ENCODE measurements at regions not wholly inside any gene's neighbourhood (a gene's known extent, or its start where the extent isn't known, plus 50 kb on each side); places are given as distances from the start of the nearest gene placed in this dataset.

GRCh38 chr10:3886191-3886590, 101.2 kb upstream of the KLF6 start:
- Histone ChIP-seq H3K4me1 (ENCODE audit: insufficient read depth) (peaks cover 1% of the 10 kb centered on the region), H3K27me3 (no peaks in the 10 kb centered on the region), H3K9me3 (no peaks in the 10 kb centered on the region), H3K4me3 (no peak overlapping the region), H3K36me3 (no peaks in the 10 kb centered on the region), H3K27ac (peak overlapping the region in 1 of 2 donors; percentile 55)
- 14 to 28% (median 20%) methylated on average over 14 of the region's 14 CpGs for WGBS, 3 donors
- intact Hi-C loops (cut with DNase I): loop anchor here in 1 of 4 donors (10.0 kb wide), 1 partner anchor 179 kb away; no protein-coding TSS in a partner anchor
- peak; percentile 23 to 66 (median 58) for DNase-seq
- no peak for TF ChIP-seq EP300 (IDR thresholded peaks at IDR 0.05)
- TF ChIP-seq POLR2A (IDR thresholded peaks at IDR 0.05): no peak
- TF ChIP-seq, protein P1, sequence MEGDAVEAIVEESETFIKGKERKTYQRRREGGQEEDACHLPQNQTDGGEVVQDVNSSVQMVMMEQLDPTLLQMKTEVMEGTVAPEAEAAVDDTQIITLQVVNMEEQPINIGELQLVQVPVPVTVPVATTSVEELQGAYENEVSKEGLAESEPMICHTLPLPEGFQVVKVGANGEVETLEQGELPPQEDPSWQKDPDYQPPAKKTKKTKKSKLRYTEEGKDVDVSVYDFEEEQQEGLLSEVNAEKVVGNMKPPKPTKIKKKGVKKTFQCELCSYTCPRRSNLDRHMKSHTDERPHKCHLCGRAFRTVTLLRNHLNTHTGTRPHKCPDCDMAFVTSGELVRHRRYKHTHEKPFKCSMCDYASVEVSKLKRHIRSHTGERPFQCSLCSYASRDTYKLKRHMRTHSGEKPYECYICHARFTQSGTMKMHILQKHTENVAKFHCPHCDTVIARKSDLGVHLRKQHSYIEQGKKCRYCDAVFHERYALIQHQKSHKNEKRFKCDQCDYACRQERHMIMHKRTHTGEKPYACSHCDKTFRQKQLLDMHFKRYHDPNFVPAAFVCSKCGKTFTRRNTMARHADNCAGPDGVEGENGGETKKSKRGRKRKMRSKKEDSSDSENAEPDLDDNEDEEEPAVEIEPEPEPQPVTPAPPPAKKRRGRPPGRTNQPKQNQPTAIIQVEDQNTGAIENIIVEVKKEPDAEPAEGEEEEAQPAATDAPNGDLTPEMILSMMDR (IDR thresholded peaks at IDR 0.05): no peak

GRCh38 chr10:3882855-3883254, 97.8 kb upstream of the KLF6 start:
- no peak for DNase-seq
- no peak for TF ChIP-seq POLR2A (IDR thresholded peaks at IDR 0.05)
- no peak overlapping the region for H3K4me3 ChIP-seq
- WGBS, 3 donors: 91 to 97% (median 95%) methylated on average over 4 of the region's 4 CpGs
- H3K27me3 ChIP-seq: no peaks in the 10 kb centered on the region
- intact Hi-C loops (cut with DNase I): loop anchor here in 1 of 4 donors (10.0 kb wide), 1 partner anchor 182 kb away; no protein-coding TSS in a partner anchor
- H3K27ac ChIP-seq: no peak overlapping the region
- H3K4me1 ChIP-seq (ENCODE audit: insufficient read depth): peaks cover 1% of the 10 kb centered on the region
- no peaks in the 10 kb centered on the region for H3K9me3 ChIP-seq
- H3K36me3 ChIP-seq: no peaks in the 10 kb centered on the region

DNA sequence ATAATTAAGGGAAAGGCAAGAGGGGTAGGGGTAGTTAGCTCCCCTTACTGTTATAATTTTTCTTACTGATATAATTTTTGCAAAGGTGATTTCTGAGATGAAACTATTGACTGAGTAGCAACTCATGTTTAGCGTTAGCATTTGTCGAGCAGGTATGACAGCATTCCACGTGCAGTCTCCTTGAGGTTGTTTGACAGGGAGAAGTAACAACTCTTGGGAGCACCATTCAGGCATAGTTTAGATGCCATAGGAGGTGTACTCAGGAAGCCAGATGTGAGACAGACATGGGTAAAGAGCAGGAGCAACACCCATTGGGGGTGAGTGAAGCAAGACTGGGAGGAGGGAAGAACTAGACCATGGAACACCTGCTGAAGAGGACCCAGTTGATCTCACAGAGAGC, 96.6 kb upstream of the KLF6 start:
- H3K9me3 ChIP-seq: no peaks in the 10 kb centered on the region
- no peak for TF ChIP-seq EP300 (IDR thresholded peaks at IDR 0.05)
- H3K27me3 ChIP-seq: no peaks in the 10 kb centered on the region
- no peak for DNase-seq
- H3K4me3 ChIP-seq: no peak overlapping the region
- H3K4me1 ChIP-seq (ENCODE audit: insufficient read depth): peaks cover 1% of the 10 kb centered on the region
- intact Hi-C loops (cut with DNase I): loop anchor here in 1 of 4 donors (10.0 kb wide), 1 partner anchor 183 kb away; no protein-coding TSS in a partner anchor
- H3K27ac ChIP-seq: no peak overlapping the region
- no peaks in the 10 kb centered on the region for H3K36me3 ChIP-seq
- WGBS, 3 donors: 91 to 94% (median 91%) methylated on average over 3 of the region's 3 CpGs

DNA sequence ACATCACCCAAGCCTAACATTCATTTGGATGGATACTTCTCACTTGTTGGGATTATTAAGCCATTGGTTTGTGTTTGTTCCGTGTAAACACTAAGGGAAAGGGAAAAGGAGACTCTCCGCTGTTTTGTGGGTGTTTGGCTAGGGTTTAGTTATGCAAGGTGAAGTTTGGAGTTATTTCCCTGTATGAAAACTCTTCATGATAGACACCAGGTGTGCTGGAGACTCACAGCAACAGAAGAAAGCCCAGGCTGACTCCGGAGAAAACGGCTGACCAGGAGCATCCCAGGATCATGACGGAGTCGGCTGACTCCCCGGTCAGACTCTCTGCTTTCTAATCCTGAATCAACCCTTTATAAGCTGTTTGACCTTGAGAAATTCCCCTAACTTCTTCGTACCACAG, 94.1 kb upstream of the KLF6 start:
- H3K4me1 ChIP-seq (ENCODE audit: insufficient read depth): no peaks in the 10 kb centered on the region
- no peak for DNase-seq
- no peak overlapping the region for H3K27ac ChIP-seq
- no peaks in the 10 kb centered on the region for H3K9me3 ChIP-seq
- no peaks in the 10 kb centered on the region for H3K36me3 ChIP-seq
- TF ChIP-seq POLR2A (IDR thresholded peaks at IDR 0.05) (no peak), EP300 (IDR thresholded peaks at IDR 0.05) (no peak)
- TF ChIP-seq, protein P1 (IDR thresholded peaks at IDR 0.05): no peak
- no peak overlapping the region for H3K4me3 ChIP-seq
- intact Hi-C loops (cut with DNase I): no loop called here
- no peaks in the 10 kb centered on the region for H3K27me3 ChIP-seq
- 60 to 63% (median 61%) methylated on average over 8 of the region's 8 CpGs for WGBS, 3 donors

DNA sequence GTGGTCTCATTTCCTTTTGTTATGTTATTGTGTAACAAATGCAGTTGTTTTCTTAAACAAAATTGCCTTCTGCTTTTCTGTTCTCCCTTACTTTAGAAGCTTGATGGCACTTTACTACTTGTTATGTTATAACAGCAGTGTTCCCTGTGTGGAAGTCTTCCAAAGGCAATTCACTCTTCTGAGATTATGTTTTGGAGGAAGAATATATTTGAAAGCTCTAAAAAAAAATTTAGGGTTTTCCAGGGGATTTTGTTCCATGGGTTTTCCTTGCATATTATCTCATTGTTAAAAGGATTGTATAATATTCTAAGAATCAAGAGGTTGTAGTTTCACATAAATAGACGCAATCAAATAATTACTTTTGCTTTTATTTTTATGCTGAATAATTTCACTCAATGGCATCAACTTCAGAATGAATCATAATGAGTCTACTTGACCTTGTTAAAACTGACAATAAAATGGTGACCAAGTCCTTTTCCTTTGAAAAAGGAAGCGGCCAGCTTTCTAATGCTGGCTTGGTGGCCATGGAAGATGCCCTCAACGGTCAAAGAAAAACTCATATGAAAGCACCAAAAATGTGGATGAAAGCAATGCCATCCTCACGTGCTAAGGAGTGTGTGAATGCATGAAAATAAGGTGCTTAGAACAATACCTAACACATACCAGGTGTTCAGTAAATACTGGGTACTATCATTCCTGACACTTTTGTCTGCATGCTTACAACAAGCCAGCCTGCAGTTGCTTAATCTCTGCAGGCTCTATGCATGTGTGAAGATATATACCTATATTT, 92.4 kb upstream of the KLF6 start:
- DNase-seq: no peak
- no peaks in the 10 kb centered on the region for H3K9me3 ChIP-seq
- H3K27ac ChIP-seq: no peak overlapping the region
- no peaks in the 10 kb centered on the region for H3K27me3 ChIP-seq
- intact Hi-C loops (cut with DNase I): no loop called here
- H3K36me3 ChIP-seq: no peaks in the 10 kb centered on the region
- WGBS, 3 donors: 68 to 75% (median 71%) methylated on average over 4 of the region's 4 CpGs
- H3K4me1 ChIP-seq (ENCODE audit: insufficient read depth): no peaks in the 10 kb centered on the region
- TF ChIP-seq EP300 (IDR thresholded peaks at IDR 0.05): no peak
- TF ChIP-seq, protein P1 (IDR thresholded peaks at IDR 0.05): no peak
- TF ChIP-seq POLR2A (IDR thresholded peaks at IDR 0.05): no peak
- no peak overlapping the region for H3K4me3 ChIP-seq
